ENCODE measurements at regions not wholly inside any gene's neighbourhood (a gene's known extent, or its start where the extent isn't known, plus 50 kb on each side); places are given as distances from the start of the nearest gene placed in this dataset.

DNA sequence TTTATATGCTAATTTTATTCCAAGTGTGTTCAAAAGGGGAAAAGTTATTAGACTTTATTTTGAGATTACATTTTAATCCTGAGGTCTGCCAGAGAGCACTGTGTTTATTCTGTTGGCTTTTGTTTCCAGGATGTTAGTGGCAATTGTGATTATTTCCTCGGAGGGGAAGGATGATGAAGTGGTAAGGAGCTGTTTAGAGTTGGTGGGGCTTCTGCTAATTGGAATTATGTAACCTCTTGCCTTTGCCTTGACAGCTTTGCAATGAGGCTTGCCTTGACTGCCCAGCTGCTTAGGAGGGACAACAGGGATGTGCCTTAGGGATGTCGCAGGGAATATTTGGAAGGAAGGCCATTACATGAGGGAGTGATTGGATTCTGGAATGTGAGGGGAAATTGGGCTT lies 89.7 kb upstream of the E2F8 start:
- TF ChIP-seq, protein P1, sequence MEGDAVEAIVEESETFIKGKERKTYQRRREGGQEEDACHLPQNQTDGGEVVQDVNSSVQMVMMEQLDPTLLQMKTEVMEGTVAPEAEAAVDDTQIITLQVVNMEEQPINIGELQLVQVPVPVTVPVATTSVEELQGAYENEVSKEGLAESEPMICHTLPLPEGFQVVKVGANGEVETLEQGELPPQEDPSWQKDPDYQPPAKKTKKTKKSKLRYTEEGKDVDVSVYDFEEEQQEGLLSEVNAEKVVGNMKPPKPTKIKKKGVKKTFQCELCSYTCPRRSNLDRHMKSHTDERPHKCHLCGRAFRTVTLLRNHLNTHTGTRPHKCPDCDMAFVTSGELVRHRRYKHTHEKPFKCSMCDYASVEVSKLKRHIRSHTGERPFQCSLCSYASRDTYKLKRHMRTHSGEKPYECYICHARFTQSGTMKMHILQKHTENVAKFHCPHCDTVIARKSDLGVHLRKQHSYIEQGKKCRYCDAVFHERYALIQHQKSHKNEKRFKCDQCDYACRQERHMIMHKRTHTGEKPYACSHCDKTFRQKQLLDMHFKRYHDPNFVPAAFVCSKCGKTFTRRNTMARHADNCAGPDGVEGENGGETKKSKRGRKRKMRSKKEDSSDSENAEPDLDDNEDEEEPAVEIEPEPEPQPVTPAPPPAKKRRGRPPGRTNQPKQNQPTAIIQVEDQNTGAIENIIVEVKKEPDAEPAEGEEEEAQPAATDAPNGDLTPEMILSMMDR (conservative IDR thresholded peaks at IDR 0.05; ENCODE audit: low read depth, low read length), result no peak
- TF ChIP-seq EZH2 (IDR thresholded peaks at IDR 0.05; ENCODE audit: borderline replicate concordance, low read depth, low read length, poor library complexity, severe bottlenecking), result no peak

Measured in A673 (cell line).